T-cell (primary cell): ENCODE measurements at regions not wholly inside any gene's neighbourhood (a gene's known extent, or its start where the extent isn't known, plus 50 kb on each side); places are given as distances from the start of the nearest gene placed in this dataset.

Experiments
- ATAC-seq, 4 experiments: fragments of 200-7000 bp in 3 of 4; fragments of 150-1000 bp in 1 of 4; cut with Tn5 transposase; replicated peaks in 1 of 4; 1 replicate in 3 of 4; 2 replicates in 1 of 4; pipeline ENCODE4 v1.10.0; 2021; ENCODE audit warnings: moderate library complexity in 3 of 4, mild to moderate bottlenecking in 2 of 4, moderate number of reproducible peaks in 1 of 4
- CTCF ChIA-PET, 2 donors: fragments of 300-600 bp; sonication (Branson Sonifier 250); formaldehyde crosslinking; loops; one replicate each; lab custom pipeline; 2022; ENCODE audit warnings: antibody characterized with exemption in 2 of 2; lab: Charles Lee
- POLR2A ChIA-PET, 2 donors: fragments of 300-600 bp; sonication (Branson Sonifier 250); formaldehyde crosslinking; loops; one replicate each; lab custom pipeline; 2022; ENCODE audit warnings: antibody characterized with exemption in 2 of 2; lab: Charles Lee
- DNase-seq, 35 experiments: peaks; one replicate each; pipeline versions ENCODE4 v3.0.0 to v3.0.0-alpha.2; 2013 to 2023
- H3K27ac ChIP-seq: one replicate; pipeline ENCODE4 v1.5.1; 2013; ENCODE audit warnings: low read length
- H3K27me3 ChIP-seq, 2 experiments: replicated peaks in 1 of 2; 1 replicate in 1 of 2; 2 replicates in 1 of 2; pipeline versions ENCODE4 v1.6.1 to v1.7.0; 2013; ENCODE audit warnings: low read length in 1 of 2, mixed read lengths in 1 of 2; ENCODE audit not compliant: control insufficient read depth in 2 of 2, insufficient read depth in 2 of 2; ENCODE audit errors: extremely low read depth in 1 of 2
- H3K36me3 ChIP-seq, 2 donors: 1 replicate in 1 of 2; 2 replicates in 1 of 2; pipeline versions ENCODE4 v1.6.1 to v1.7.0; 2013; ENCODE audit warnings: low read length in 1 of 2; ENCODE audit not compliant: control insufficient read depth in 2 of 2, insufficient read depth in 1 of 2; ENCODE audit errors: extremely low read depth in 1 of 2
- H3K4me1 ChIP-seq, 2 experiments: 1 replicate in 1 of 2; 2 replicates in 1 of 2; pipeline versions ENCODE4 v1.6.1 to v1.7.0; 2013; ENCODE audit warnings: low read length in 2 of 2, mixed read lengths in 1 of 2; ENCODE audit not compliant: insufficient read depth in 2 of 2, control insufficient read depth in 1 of 2; ENCODE audit errors: extremely low read depth in 1 of 2
- H3K4me3 ChIP-seq, 2 donors: 1 replicate in 1 of 2; 2 replicates in 1 of 2; pipeline versions ENCODE4 v1.5.1 to v1.7.0; 2013; ENCODE audit warnings: mild to moderate bottlenecking in 2 of 2, low read length in 1 of 2, moderate library complexity in 1 of 2; ENCODE audit not compliant: control insufficient read depth in 1 of 2; ENCODE audit errors: extremely low read depth in 1 of 2
- H3K9me3 ChIP-seq: 2 replicates; pipeline ENCODE4 v1.7.0; 2013
- H3K27ac Mint-ChIP-seq, 2 donors: one replicate each; pipeline ENCODE4 v1.8.0; 2020 to 2021; ENCODE audit warnings: mild to moderate bottlenecking in 2 of 2, mixed read lengths in 2 of 2
- H3K27me3 Mint-ChIP-seq, 2 donors: one replicate each; pipeline ENCODE4 v1.8.0; 2021 to 2022; ENCODE audit warnings: mixed read lengths in 2 of 2
- H3K36me3 Mint-ChIP-seq: one replicate; pipeline ENCODE4 v1.8.0; 2021; ENCODE audit warnings: mixed read lengths
- H3K4me1 Mint-ChIP-seq, 3 donors: one replicate each; pipeline ENCODE4 v1.8.0; 2020 to 2022; ENCODE audit warnings: mixed read lengths in 3 of 3, mild to moderate bottlenecking in 1 of 3
- H3K4me3 Mint-ChIP-seq, 3 donors: one replicate each; pipeline ENCODE4 v1.8.0; 2020 to 2022; ENCODE audit warnings: mild to moderate bottlenecking in 3 of 3, mixed read lengths in 3 of 3, moderate library complexity in 3 of 3
- H3K9me3 Mint-ChIP-seq, 3 donors: one replicate each; pipeline ENCODE4 v1.8.0; 2020 to 2022; ENCODE audit warnings: mixed read lengths in 3 of 3
- WGBS: methylation state at CpG from one replicate; pipeline ENCODE4 v1.1.5; 2013; ENCODE audit warnings: missing lambda C conversion rate; ENCODE audit not compliant: insufficient coverage; 5-methylcytosine and 5-hydroxymethylcytosine counted together

- H3K9me3 Mint-ChIP-seq, result peaks cover 0 to 5% (median 0%) of the 10 kb centered on the region in 3 donors
- POLR2A ChIA-PET, result interaction anchor here in 1 of 2 donors (0.6 kb wide), 1 partner anchor 9 kb away, joined by 3 read pairs; no protein-coding TSS in a partner anchor
- ATAC-seq (no peak), DNase-seq (no peak)
- Histone ChIP-seq H3K9me3 (no peaks in the 10 kb centered on the region), H3K36me3 (no peaks in the 10 kb centered on the region), H3K4me1 (no peaks in the 10 kb centered on the region), H3K4me3 (no peak overlapping the region), H3K27me3 (no peaks in the 10 kb centered on the region), H3K27ac (no peak overlapping the region)
- no peak overlapping the region for H3K27ac Mint-ChIP-seq
- no peaks in the 10 kb centered on the region for H3K36me3 Mint-ChIP-seq
- no CpG with 5 or more reads among the region's 5 CpGs for WGBS
- no peak overlapping the region for H3K4me3 Mint-ChIP-seq
- peaks cover 7 to 14% of the 10 kb centered on the region in 2 donors for H3K27me3 Mint-ChIP-seq
- no peaks in the 10 kb centered on the region for H3K4me1 Mint-ChIP-seq
- CTCF ChIA-PET, result interaction anchor here in 1 of 2 donors (0.5 to 0.6 kb wide), 2 partner anchors 257 to 524 kb away, joined by 3 to 5 read pairs; no protein-coding TSS in a partner anchor
Measured at GRCh38 chr3:25967385-25967784, 177.5 kb downstream of the OXSM start.

DNA sequence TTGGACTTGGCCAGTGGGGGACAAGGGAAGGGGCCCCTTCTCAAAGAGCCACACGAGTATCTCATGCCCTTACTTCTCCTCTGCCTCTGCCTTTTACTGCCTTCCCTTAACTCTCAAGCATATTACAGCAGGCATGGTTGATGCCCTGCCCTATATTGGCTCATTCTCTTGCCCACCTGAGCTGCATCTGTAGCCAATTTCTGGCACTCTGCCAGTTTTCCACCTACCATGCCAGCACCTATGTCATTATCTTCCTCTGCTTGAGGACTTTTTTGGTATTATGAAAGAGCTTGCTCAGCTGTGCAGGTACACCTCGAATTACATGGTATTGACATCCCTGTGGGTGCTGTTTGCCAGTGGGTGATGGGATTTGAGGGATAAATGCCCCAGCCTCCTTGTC is 181.8 kb downstream of the OXSM start:
- DNase-seq (no peak), ATAC-seq (no peak)
- H3K4me3 ChIP-seq, result no peak overlapping the region
- CTCF ChIA-PET, result no interaction called here
- WGBS, result 50% methylated on average over 1 of the region's 2 CpGs
- H3K27me3 Mint-ChIP-seq, result peaks cover 7 to 17% of the 10 kb centered on the region in 2 donors
- no peaks in the 10 kb centered on the region for H3K4me1 Mint-ChIP-seq
- H3K27ac ChIP-seq, result no peak overlapping the region
- no peak overlapping the region for H3K27ac Mint-ChIP-seq
- no peaks in the 10 kb centered on the region for H3K36me3 Mint-ChIP-seq
- peaks cover 0 to 5% (median 0%) of the 10 kb centered on the region in 3 donors for H3K9me3 Mint-ChIP-seq
- H3K9me3 ChIP-seq, result no peaks in the 10 kb centered on the region
- no peaks in the 10 kb centered on the region for H3K36me3 ChIP-seq
- H3K4me1 ChIP-seq, result no peaks in the 10 kb centered on the region
- H3K27me3 ChIP-seq, result no peaks in the 10 kb centered on the region
- H3K4me3 Mint-ChIP-seq, result no peak overlapping the region
- POLR2A ChIA-PET, result no interaction called here

GRCh38 chr3:25973122-25973521 is 183.2 kb downstream of the OXSM start:
- Mint-ChIP-seq H3K27me3 (peaks cover 7 to 19% of the 10 kb centered on the region in 2 donors), H3K4me3 (no peak overlapping the region), H3K27ac (no peak overlapping the region), H3K4me1 (no peaks in the 10 kb centered on the region), H3K36me3 (no peaks in the 10 kb centered on the region), H3K9me3 (peaks cover 0 to 5% (median 0%) of the 10 kb centered on the region in 3 donors)
- Histone ChIP-seq H3K27ac (no peak overlapping the region), H3K4me1 (no peaks in the 10 kb centered on the region), H3K27me3 (no peaks in the 10 kb centered on the region), H3K4me3 (no peak overlapping the region), H3K36me3 (no peaks in the 10 kb centered on the region), H3K9me3 (no peaks in the 10 kb centered on the region)
- CTCF ChIA-PET, result no interaction called here
- WGBS, result no CpG with 5 or more reads among the region's 1 CpG
- POLR2A ChIA-PET, result no interaction called here
- DNase-seq, result no peak
- no peak for ATAC-seq

- no peak overlapping the region for H3K27ac ChIP-seq
- no peak for DNase-seq
- POLR2A ChIA-PET, result no interaction called here
- CTCF ChIA-PET, result no interaction called here
- Mint-ChIP-seq H3K27ac (no peak overlapping the region), H3K36me3 (no peaks in the 10 kb centered on the region), H3K27me3 (peaks cover 0 to 5% of the 10 kb centered on the region in 2 donors), H3K4me3 (no peak overlapping the region), H3K9me3 (peaks cover 0 to 4% (median 0%) of the 10 kb centered on the region in 3 donors), H3K4me1 (no peaks in the 10 kb centered on the region)
- no peaks in the 10 kb centered on the region for H3K9me3 ChIP-seq
- no peaks in the 10 kb centered on the region for H3K4me1 ChIP-seq
- ATAC-seq, result no peak
- no CpG with 5 or more reads among the region's 1 CpG for WGBS
- no peaks in the 10 kb centered on the region for H3K36me3 ChIP-seq
- H3K4me3 ChIP-seq, result no peak overlapping the region
- H3K27me3 ChIP-seq, result no peaks in the 10 kb centered on the region
Measured at GRCh38 chr3:25982756-25983155, 192.9 kb downstream of the OXSM start.

DNA sequence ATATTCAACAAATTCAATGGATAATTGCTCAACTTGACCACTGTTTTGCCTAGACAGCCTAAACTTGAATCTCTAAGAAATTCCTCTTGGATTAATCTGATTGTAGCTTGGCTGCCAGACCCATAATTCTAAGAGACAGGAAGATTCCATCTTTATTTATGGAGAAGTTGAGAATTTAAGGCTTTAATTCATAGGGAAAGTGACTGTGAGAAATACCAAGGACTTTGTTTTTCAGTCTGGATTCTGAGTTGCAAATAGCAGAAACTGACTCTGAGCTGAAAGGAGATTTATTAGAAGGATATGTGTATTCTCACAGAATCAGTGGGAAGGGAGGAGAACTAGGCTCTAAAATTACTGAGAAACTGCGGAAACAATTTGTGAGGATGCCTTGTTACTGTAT is 195.7 kb downstream of the OXSM start:
- no peaks in the 10 kb centered on the region for H3K9me3 ChIP-seq
- WGBS, result no CpG with 5 or more reads among the region's 1 CpG
- no peaks in the 10 kb centered on the region for H3K36me3 ChIP-seq
- CTCF ChIA-PET, result interaction anchor here in 1 of 2 donors (0.6 kb wide), 1 partner anchor 314 kb away, joined by 3 read pairs; no protein-coding TSS in a partner anchor
- no peaks in the 10 kb centered on the region for H3K27me3 ChIP-seq
- Mint-ChIP-seq H3K4me3 (no peak overlapping the region), H3K27me3 (no peaks in the 10 kb centered on the region), H3K27ac (no peak overlapping the region), H3K36me3 (no peaks in the 10 kb centered on the region), H3K4me1 (no peaks in the 10 kb centered on the region), H3K9me3 (peaks cover 0 to 9% (median 4%) of the 10 kb centered on the region in 3 donors)
- ATAC-seq (no peak), DNase-seq (no peak)
- no peak overlapping the region for H3K4me3 ChIP-seq
- H3K27ac ChIP-seq, result no peak overlapping the region
- POLR2A ChIA-PET, result no interaction called here
- H3K4me1 ChIP-seq, result no peaks in the 10 kb centered on the region

DNA sequence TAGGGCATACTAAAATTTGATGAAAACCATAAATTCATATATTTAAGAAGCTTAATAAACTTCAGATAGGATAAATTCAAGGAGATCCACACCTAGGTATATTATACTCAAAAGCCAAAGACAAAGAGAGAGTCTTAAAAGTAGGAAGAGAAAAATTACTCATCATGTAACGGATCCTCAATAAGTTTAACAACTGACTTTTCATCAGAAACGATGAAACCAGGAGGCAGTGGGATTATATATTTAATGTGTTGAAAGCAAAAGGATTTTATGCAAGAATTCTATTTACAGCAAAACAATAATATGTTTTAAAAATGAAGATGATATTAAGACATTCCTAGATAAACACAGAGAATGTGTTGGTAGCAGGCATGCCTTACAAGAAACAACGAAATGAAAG is 202.7 kb downstream of the OXSM start:
- Mint-ChIP-seq H3K9me3 (peaks cover 14 to 23% (median 22%) of the 10 kb centered on the region in 3 donors), H3K36me3 (no peaks in the 10 kb centered on the region), H3K27me3 (no peaks in the 10 kb centered on the region), H3K4me1 (no peaks in the 10 kb centered on the region), H3K4me3 (no peak overlapping the region), H3K27ac (no peak overlapping the region)
- no CpG with 5 or more reads among the region's 3 CpGs for WGBS
- Histone ChIP-seq H3K27me3 (no peaks in the 10 kb centered on the region), H3K36me3 (no peaks in the 10 kb centered on the region), H3K27ac (no peak overlapping the region), H3K4me3 (no peak overlapping the region), H3K9me3 (no peaks in the 10 kb centered on the region), H3K4me1 (no peaks in the 10 kb centered on the region)
- no peak for DNase-seq
- CTCF ChIA-PET, result no interaction called here
- no peak for ATAC-seq
- POLR2A ChIA-PET, result no interaction called here

DNA sequence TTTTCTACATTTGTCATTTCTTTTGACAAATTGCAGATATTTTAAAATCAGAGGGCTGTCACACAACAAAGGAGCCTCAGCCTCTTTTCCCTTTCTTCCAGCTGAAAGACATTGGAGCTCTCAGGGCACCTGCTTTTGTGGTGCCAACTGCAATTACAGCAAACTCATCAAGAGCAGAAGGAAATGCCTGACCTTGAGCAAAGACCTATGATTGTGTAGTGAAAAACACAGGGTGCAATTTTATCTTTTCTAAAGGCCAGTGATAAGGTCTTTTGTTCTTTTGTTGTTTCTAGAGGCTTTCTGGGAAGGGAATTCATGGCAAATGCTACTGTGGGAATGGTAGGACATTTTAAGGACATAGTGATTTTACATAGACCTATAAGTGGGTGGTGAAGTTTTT is 214.3 kb downstream of the OXSM start:
- Histone ChIP-seq H3K27me3 (no peaks in the 10 kb centered on the region), H3K36me3 (no peaks in the 10 kb centered on the region), H3K9me3 (no peaks in the 10 kb centered on the region), H3K4me1 (no peaks in the 10 kb centered on the region), H3K4me3 (no peak overlapping the region), H3K27ac (no peak overlapping the region)
- H3K27ac Mint-ChIP-seq, result no peak overlapping the region
- H3K4me1 Mint-ChIP-seq, result no peaks in the 10 kb centered on the region
- CTCF ChIA-PET, result no interaction called here
- POLR2A ChIA-PET, result no interaction called here
- ATAC-seq, result no peak
- peaks cover 6 to 16% (median 7%) of the 10 kb centered on the region in 3 donors for H3K9me3 Mint-ChIP-seq
- no peak overlapping the region for H3K4me3 Mint-ChIP-seq
- no peak for DNase-seq
- no peaks in the 10 kb centered on the region for H3K36me3 Mint-ChIP-seq
- no peaks in the 10 kb centered on the region for H3K27me3 Mint-ChIP-seq
